ENCODE measurements at regions not wholly inside any gene's neighbourhood (a gene's known extent, or its start where the extent isn't known, plus 50 kb on each side); places are given as distances from the start of the nearest gene placed in this dataset.

GRCh38 chr15:95897651-95898050 is 432.8 kb upstream of the NR2F2 start:
- no peak for TF ChIP-seq CTCF (IDR thresholded peaks at IDR 0.05; ENCODE audit: low read length)
- no peak for TF ChIP-seq EZH2 (IDR thresholded peaks at IDR 0.05; ENCODE audit: borderline replicate concordance, low read length)
